GM04504 (cell line): ENCODE measurements at regions not wholly inside any gene's neighbourhood (a gene's known extent, or its start where the extent isn't known, plus 50 kb on each side); places are given as distances from the start of the nearest gene placed in this dataset.
"Not testable (repeated sequence)": the region's sequence is repeated elsewhere in the genome, so short reads cannot be mapped to it uniquely, and the experiment has no call there.

Experiments
- DNase-seq: peaks from one replicate; pipeline ENCODE4 v3.0.0-alpha.2; 2012; ENCODE audit warnings: low read depth

DNA sequence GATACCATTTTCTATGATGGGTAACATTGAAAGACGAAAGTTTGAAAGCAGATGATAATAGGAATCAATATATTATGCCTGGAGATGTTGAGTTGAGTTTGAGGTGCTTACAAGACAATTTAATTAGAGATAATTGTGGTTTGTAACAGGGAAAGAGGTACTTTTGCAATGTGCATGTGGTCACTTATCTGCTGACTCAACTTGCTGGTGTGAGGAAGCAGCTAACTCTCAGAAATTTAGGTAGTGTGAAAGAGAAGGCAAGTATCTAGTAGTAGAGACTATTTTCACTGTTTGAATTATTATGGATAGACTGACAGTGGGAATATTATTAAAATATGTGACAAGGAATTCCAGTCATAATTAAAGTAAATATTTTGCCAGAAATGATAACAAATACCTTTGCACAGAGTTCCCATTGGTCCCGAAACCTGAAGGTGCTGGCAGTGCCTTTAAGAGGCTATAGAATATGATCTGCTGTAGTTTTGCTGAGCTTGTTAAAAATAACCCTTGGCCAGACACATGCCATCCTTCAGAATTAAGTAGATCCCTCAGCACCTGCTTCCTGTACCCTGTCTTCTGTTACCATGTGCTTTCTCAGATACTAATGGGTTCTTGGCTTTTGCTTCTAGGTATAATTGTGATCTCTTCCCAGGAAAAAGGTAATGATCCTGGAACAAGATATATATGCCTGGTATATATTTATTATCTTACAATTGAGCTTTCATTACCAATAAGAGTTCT, 315.9 kb downstream of the BCHE start:
- no peak for DNase-seq

DNA sequence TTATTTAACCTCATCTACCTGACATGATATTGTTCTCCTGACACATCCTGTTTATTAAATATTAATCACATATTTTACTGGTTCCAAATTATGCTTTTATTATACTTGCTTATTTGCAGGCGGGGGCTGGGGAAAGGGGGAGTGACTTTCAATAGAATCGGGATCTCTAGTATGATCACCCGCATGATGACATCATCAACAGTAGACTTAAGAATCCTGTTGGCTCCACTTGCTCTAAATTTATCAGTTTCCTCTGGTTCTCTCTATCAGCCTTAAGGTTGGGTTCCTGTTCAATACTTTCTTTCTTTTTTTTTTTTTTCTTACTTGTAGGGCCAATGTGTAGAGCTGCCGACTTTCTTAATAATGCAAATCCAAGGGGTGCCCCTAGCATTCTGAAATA, 317.5 kb downstream of the BCHE start:
- no peak for DNase-seq

DNA sequence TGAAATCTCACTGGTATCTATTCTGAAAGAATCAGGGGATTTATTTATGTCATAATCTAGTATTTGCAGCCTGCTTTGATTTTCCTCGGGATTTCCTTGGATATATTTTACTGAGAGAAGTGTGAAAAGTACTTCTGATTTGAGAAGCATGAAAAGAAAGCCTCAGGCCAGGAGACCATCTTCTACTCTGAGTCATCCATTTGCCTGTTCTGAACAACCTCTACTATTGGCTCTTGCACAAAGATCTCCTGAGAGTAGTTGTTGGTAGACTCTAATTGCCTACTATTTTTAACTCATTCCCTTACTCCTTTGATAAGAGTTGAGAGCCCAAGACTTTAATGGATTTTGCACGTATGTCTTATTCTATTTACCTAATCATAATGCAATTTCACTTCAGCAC, 318.9 kb downstream of the BCHE start:
- DNase-seq = no peak

DNA sequence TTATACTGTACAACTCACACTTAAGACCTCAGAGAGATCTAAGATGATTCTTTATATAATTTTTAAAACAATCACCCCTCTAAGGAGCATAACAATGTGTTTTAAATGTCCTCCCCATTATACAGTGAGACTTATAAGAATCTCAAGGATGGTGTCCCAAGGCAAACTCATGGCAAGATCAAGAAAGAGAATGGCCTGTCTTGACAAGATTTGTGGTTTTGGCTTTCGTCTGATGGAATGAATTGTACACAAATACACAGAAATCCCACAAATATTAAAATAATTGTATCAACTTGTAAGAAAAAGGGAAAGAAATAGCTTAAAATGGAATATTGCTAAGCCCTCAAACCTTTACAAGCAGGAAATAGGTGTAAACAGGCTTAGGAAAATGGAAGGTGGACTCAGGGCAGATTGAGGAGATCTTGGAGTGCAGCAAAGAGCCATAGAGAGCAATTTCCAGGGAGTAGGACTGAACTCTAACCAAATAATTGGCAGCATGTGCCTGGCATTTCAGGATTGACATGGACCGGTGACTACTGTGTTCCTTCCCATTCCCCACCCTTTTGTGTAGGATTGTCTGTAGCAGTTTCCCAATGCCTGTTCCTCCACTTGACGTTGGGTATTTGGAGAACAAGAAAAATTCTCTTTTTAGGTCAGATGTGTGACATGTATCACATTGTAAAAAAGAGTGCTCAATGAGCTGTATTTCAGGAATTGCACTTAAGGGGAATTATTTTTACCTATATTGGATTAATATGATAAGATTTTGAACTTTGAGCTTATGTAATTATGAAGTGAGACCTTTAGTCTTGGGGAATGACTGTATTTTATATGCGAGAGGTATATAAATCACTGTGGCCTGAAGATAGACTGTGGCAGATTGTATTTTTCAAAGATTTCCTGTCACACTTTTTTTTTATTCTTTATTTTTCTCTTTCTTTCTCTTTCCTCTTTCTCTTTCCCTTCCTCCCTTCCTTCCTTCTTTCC, 317.8 kb upstream of the SLITRK3 start:
- DNase-seq = no peak

DNA sequence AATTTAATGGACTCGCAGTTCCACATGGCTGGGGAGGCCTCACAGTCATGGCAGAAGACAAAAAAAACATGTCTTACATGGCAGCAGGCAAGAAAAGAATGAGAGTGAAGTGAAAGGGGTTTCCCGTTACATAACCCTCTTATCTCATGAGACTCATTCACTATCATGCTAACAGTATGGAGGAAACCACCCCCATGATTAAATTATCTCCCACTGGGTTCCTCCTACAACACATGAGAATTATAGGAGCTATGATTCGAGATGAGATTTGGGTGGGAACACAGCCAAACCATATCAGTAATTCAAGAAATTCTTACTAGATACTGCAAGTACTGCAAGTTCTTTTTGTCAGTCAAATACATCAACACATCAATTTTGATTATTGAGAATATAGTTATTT, 311.4 kb upstream of the SLITRK3 start:
- DNase-seq = no peak

DNA sequence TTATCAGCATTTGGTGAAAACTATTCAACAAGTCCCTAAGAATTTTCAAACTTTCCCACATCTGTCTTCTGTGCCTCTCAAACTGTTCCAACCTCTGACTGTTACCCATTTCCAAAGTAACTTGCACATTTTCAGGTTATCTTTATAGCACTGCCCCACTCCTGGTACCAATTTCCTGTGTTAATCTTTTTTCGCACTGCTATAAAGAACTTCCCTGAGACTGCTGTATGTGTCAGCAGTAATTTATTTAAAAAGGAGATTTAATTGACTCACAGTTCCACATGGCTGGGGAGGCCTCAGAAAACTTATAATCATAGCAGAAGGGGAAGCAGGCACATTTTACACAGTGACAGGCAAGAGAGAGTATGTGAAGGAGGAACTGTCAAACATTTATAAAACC, 310.9 kb upstream of the SLITRK3 start:
- no peak for DNase-seq

DNA sequence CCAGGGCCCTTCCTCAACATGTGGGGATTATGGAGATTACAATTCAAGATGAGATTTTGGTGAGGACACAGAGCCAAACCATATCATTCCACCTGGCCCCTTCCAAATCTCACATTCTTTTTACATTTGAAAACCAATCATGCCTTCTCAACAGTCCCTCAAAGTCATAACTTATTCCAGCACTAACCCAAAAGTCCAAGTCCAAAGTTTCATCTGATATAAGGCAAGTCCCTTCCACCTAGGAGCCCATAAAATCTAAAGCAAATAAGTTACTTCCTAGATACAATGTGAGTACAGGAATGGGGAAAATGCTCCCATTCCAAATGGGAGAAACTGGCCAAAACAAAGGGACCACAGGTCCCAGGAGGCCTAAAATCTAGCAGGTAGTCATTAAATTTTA, 309.5 kb upstream of the SLITRK3 start:
- no peak for DNase-seq

DNA sequence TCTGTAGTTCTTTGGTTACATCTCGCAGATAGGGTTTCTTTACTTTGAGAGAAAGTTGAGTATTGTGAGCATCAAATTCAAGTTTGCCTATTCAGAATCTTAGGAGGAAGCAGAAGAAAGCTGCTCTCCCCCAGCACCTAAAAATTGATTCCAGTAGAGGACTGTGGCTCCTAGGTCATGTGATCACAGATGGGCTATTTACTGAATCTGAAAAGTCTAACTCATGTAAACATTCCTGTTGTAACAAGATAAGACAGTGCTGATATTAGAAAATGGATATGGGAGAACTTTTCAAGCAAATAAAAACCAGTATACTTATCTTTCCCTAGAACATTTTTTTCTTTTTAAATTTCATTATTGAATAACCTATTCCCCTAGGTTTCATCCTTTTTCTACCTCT, 308.4 kb upstream of the SLITRK3 start:
- no peak for DNase-seq

DNA sequence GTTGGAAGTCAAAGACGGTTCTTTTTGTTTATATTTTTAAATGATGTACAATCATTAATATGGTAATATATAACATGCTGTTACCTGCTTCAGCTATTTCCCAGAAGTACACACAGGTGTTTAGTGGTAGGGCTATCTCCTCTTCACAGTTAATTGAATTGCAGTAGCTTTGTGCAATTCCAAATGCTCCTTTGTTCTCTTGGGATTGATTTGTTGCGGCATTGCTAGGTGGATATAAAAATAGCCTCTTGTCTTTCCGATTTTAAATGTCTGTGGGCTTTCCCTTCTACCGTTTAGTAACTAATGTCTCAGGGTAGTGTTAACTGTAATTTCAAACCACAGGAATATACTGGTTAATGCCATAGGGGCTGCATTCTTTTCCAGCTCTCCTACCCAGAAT, 307.6 kb upstream of the SLITRK3 start:
- DNase-seq = no peak

DNA sequence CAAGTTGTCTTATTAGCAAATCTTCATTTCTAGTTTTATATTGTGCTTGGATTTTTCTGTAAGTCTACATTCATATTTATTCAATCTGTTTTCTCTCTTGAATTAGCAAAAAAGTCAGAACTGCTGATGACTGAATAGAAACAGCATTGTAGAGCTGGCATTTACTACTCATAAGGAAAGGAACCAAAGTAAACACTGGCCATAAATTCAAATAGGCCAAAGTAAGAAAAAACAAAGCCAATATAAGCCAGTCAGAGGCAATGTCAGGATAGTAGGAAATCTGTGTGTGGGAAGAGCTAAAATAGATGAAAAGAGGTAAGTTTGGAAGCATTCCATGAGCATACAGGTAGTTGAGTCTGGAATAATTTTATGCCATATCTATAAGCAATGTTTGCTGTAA, 307.2 kb upstream of the SLITRK3 start:
- DNase-seq = no peak

DNA sequence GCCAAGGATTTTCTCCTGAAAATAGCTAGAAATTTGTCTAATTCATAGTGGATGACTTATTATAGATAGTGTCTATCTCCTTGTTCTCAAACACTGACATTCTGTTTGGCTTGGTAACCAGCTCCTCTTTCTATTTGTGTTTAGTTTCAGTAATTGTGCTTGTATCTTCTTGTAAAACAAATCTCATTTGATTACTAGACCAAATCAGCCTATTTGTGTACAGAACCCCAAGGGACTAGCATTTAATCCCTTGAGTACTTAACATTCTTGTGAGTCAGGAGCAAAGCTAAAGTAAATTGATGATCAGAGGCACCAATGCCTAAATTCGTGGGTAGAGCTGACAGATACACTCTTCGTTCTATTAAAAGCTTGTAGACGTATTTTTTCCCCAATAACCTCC, 306.5 kb upstream of the SLITRK3 start:
- DNase-seq = no peak

DNA sequence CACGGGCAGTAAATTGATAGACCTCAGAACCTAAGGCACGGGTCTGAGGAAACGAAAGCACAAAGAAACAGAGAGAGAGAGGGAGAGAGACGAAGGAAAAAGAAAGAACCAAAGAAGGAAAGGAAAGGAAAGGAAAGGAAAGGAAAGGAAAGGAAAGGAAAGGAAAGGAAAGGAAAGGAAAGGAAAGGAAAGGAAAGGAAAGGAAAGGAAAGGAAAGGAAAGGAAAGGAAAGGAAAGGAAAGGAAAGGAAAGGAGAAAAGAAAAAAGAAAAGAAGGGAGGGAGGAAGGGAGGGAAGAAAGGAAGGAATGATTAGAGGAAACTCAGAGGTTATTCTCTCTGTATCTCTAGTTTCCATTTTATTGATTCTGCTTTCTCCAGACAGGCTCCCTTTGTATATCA, 302.6 kb upstream of the SLITRK3 start:
- not testable (repeated sequence) for DNase-seq

DNA sequence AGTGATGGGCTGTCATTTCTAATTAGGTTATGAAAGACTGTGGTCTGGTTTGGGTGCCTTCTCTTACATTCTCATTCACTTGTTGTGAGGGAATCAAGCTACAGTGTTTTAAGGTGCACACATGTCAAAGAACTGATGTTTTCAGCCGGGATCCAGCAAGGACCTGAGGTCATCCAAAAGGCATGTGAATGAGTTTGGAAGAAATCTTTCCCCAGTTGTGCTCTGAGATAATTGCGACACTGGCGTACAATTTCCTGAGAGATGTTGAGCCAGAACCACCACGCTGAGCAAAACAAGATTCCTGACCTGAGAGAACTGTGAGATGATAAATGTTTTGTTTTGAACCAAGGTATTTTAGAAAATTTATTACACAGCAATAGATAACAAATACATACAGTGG, 295.3 kb upstream of the SLITRK3 start:
- no peak for DNase-seq

DNA sequence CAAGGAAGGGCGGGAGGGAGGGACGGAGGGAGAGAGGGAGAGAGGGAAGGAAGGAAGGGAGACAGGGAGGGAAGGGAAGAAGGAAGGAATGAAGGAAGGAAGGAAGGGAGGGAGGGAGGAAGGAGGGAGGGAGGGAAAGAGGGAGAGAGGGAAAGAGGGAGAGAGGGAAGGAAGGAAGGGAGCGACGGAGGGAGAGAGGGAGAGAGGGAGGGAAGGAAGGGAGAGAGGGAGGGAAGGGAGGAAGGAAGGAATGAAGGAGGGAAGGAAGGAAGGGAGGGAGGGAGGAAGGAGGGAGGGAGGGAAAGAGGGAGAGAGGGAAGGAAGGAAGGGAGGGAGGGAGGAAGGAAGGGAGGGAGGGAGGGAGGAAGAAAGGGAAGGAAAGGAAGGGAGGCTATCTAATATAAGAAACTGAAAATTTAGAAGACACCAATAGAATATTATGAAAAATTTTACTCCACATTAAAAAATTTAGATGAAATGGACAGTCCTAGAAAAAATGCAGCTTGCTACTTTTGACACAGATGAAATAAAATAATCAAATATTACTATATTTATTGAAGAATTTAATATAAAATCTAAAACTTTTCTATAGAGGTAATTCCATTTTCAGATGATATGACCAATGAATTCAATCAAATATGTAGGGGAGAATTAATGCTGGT, 280.3 kb upstream of the SLITRK3 start:
- no peak for DNase-seq

DNA sequence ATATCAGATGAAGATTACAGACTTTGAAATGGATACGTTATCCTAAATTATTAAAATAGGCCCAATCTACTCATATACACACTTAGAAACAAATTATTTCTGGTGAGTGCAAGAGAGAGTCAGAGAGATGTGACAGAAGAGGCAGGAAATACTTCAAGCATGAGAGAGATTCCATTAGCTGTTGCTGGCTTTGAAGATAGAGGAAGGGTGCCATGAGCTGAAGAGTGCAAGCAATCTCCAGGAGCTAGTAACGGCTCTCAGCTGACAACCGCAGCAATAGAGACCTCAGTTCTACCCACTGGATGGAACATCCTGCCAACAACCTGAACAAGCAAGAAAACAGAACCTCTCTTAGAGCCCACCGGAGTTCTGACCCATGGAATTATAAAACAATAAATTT, 270.7 kb upstream of the SLITRK3 start:
- no peak for DNase-seq

DNA sequence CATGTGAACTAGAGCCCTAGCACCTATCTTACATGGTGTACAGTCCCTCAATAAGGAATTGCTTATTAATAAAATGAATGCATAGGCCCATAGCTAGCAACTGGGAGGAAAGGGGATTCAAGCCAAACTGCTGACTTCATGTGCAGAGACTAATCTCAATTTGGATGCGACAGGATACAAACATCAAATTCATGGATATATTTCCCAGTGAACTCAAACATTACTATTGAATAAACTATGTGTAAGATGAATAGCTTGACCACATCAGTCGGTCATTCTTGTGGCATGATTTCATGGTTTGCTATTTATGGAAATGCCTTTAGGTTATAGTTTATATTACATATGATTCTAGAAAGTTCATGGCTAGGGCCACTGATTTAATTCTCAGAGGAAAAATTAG, 268.6 kb upstream of the SLITRK3 start:
- no peak for DNase-seq

DNA sequence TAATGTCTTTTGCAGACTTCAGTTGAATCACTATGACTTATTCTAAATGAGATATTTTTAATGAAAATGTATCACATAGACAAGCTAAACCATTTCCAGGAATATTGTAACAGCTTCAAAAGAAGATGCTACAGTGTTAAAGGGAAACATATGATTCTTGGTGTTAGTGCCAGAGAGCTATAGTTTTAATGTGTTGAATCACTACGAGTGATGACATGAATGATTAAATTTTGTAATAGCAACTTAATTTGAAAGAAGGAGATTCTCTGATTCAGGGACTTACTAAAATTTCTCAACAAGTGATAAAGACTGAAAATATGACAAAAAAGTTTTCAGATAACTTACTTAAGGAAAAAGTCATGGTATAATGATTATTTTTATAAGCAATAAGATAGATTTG, 267.3 kb upstream of the SLITRK3 start:
- DNase-seq = no peak

DNA sequence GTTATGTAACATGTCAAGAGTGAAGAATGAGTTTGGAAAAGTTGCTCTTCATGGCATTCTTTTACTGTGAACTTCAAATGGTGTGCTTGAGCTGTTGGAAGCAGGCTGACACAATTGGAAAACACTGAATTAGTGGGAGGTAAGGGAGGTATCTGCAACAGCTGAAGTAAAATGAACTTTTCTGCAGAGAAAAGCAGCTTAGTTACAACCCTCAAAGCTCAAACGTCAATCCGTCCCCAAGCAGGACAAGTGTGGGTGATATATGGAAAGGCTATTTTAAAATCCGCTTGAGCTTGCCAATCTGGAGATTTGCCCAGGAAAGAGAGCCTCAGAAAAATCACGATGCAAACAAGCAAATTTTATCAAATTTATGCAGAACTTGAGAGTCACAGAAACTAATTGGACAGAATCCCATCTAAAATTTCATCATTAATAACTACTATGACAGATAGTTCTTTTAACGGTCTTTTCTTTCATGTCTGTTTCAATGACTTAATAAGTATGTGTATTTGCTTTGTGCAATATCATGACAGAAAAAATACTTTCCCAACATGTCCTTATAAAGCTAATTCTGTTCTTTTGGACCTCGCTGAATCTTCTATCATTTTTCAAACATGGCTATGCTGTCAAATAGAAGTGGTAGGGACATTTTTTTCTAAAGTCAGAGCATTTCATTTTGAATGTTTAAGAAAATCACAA, 266.6 kb upstream of the SLITRK3 start:
- no peak for DNase-seq

DNA sequence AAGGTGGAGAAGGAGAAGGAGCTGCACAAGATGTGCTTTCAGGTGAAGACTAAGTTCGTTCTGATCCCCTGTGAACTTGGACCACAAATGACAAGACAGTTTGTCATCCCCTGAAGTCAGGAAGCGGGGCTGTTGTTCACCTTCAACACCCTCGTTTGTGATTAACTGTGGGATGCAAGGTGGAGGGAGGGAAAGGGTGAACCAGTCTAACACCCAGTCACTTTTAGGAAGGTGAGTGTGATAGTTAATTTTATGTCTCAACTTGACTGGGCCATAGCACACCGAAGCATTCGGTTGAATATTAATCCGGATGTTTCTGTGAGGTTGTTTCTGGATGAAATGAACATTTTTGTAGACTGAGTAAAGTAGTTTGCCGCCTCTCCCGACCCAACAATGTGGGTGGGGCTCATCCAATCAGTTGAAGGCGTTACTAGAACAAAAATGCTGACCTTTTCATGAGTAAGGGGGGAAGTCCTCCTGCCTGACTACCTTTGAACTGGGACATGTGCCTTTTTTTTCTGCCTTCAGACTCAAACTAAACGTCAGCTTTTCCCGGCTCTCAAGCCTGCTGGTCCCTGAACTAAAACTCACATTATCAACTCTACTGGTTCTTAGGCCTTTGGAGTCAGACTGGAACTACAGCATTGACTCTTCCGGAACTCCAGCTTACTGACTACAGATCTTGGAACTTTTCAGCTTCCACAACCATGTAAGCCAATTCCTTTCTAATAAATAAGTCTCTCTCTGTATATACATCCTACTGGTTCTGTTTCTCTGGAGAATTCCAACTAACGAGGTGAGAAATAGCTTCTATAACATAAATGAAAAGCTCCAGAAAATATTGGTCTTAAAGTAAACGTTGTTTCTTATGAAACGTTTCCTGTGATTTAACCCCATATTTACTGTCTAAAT, 264.0 kb upstream of the SLITRK3 start:
- DNase-seq = no peak

DNA sequence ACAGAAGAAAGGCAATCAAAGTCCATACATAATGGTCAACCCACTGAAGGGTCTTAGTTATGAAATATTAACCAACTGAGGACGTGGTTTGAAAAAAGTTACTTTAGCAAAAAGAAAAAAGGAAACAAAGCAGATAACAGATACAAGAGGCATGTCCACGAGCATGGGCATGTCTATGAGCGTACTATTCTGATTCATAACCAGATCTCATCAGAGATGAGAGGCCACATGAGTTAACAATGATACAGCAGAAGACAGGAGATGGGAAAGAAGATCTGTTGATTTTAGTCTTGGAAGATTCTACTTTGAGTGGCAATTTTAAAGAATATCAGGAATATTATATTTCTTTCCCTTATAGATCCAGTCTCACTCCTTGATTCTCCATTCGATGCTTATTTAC, 262.9 kb upstream of the SLITRK3 start:
- no peak for DNase-seq

DNA sequence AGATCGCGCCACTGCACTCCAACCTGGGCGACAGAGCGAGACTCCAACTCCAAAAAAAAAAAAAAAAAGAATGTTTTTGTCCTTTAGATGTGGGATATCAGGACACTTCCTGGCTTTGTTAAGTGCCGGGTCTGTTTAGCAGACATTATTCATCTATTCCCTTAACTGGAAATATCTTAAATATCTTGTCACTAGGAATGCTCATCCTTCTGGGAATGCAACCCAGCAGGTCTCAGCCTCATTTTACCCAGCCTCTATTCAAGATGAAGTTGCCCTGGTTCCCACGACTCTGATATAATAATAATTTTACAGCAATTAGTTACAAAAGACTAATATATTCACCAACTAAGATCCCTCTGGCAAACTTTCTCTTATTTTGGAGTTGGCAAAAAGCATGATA, 260.9 kb upstream of the SLITRK3 start:
- DNase-seq = no peak
